ENCODE measurements at regions not wholly inside any gene's neighbourhood (a gene's known extent, or its start where the extent isn't known, plus 50 kb on each side); places are given as distances from the start of the nearest gene placed in this dataset.
"Not testable (repeated sequence)": the region's sequence is repeated elsewhere in the genome, so short reads cannot be mapped to it uniquely, and the experiment has no call there.

DNA sequence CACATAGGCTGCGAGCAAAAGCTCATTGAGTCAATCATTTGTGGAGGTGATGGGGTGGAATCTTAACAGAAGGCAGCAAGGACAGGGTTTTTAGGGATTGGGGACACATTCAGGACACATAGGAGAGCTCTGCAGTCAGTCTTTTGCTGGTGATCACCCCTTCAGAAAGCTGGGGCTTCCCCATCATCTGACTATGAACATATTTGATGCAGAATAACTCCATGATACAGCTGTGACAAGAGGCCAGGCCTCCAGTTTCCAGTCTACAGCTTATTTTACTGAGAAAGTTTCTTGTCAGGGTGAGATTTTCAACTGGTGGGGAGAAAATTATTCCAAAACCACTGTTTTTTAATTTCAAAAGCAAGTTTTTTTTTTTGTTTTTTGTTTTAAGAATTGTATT lies 134.2 kb downstream of the TMEM30B start:
- H3K36me3 Mint-ChIP-seq (ENCODE audit: low read depth) = no peaks in the 10 kb centered on the region
- intact Hi-C loops (cut with micrococcal nuclease) = no loop called here
- POLR2A ChIA-PET = no interaction called here
- ATAC-seq (no peak), DNase-seq (no peak)
- TF ChIP-seq, protein P1, sequence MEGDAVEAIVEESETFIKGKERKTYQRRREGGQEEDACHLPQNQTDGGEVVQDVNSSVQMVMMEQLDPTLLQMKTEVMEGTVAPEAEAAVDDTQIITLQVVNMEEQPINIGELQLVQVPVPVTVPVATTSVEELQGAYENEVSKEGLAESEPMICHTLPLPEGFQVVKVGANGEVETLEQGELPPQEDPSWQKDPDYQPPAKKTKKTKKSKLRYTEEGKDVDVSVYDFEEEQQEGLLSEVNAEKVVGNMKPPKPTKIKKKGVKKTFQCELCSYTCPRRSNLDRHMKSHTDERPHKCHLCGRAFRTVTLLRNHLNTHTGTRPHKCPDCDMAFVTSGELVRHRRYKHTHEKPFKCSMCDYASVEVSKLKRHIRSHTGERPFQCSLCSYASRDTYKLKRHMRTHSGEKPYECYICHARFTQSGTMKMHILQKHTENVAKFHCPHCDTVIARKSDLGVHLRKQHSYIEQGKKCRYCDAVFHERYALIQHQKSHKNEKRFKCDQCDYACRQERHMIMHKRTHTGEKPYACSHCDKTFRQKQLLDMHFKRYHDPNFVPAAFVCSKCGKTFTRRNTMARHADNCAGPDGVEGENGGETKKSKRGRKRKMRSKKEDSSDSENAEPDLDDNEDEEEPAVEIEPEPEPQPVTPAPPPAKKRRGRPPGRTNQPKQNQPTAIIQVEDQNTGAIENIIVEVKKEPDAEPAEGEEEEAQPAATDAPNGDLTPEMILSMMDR (IDR thresholded peaks at IDR 0.05) = no peak
- H3K27me3 Mint-ChIP-seq = peaks cover 5% of the 10 kb centered on the region
- H3K9me3 Mint-ChIP-seq = peaks cover 17% of the 10 kb centered on the region
- no peak overlapping the region for H3K27ac Mint-ChIP-seq
- no peak overlapping the region for H3K4me3 Mint-ChIP-seq
- CTCF ChIA-PET = no interaction called here
- no peaks in the 10 kb centered on the region for H3K4me1 Mint-ChIP-seq (ENCODE audit: low read depth)

DNA sequence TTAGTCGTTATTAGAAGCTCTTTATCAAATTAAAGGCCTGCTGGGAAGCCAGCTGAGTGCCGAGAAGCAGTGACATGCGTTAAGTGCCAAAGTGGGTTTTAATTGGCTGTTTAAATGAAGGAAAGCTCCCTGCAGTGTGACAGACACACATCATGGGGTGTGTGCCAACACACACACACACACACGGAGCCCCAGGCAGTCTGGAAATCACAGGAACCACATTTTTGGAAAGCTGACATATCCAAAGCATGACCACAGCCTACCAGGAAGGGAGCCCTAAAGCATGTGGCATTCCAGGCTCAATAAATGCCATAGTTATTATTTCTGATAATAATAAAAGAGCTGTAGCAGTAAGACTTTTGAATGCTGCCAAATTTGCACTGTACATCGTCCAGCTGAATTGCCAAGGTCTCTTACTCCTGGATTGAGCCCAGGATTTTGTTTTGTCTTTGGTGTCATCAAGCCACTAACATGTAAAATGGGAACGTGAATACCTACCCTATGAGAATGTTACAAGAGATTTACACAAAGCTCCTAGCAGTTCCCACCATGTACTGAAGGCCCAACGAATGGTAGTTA lies 135.1 kb downstream of the TMEM30B start:
- Mint-ChIP-seq H3K27me3 (peaks cover 2% of the 10 kb centered on the region), H3K36me3 (ENCODE audit: low read depth) (no peaks in the 10 kb centered on the region), H3K27ac (no peak overlapping the region), H3K4me1 (ENCODE audit: low read depth) (no peaks in the 10 kb centered on the region), H3K4me3 (no peak overlapping the region), H3K9me3 (peaks cover 17% of the 10 kb centered on the region)
- intact Hi-C loops (cut with micrococcal nuclease) = no loop called here
- CTCF ChIA-PET = no interaction called here
- DNase-seq (no peak), ATAC-seq (no peak)
- POLR2A ChIA-PET = no interaction called here
- TF ChIP-seq, protein P1 (IDR thresholded peaks at IDR 0.05) = no peak

DNA sequence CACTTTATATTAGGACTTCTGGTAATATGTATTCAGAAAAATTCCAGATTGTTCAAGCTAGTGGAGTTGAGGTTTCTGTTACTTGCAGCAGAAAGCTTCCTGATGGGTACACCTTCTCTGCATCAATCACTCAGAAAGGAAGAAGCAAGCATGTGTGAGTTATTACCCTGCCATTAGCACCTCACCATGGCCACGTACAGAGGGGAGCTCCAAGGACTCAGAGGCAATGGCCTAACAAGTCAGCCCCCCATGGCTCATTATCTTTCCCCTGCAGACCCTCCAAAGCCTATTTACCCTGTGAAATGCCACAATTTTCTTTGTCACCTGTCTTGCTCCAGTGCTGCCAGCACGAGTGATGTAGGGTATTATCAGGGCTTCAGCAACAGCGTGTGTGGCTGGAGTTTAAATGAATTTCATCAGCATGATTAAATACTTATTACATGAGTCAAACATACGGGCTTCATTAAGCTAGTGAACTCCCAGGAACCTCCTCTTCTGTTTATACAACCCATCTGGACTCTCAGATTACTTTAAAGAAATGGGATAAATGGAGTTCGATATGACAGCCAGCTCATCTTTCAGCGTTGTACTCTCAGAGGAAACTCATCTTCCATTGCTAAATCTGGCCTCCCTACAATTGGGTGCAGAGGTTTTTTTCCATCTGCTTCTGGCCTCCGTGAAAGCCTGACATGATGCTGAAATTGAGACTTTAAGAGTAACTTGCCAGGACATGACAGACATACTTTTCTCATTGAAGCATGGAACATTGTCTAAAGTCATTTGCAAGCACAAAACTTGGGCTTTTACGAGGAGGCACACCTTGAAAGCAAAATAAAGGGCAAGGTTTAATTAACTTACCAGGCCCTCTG lies 135.9 kb downstream of the TMEM30B start:
- CTCF ChIA-PET = no interaction called here
- TF ChIP-seq, protein P1 (IDR thresholded peaks at IDR 0.05) = no peak
- intact Hi-C loops (cut with micrococcal nuclease) = no loop called here
- ATAC-seq (no peak), DNase-seq (no peak)
- peaks cover 2% of the 10 kb centered on the region for H3K27me3 Mint-ChIP-seq
- POLR2A ChIA-PET = no interaction called here
- no peak overlapping the region for H3K27ac Mint-ChIP-seq
- peaks cover 17% of the 10 kb centered on the region for H3K9me3 Mint-ChIP-seq
- no peaks in the 10 kb centered on the region for H3K4me1 Mint-ChIP-seq (ENCODE audit: low read depth)
- H3K36me3 Mint-ChIP-seq (ENCODE audit: low read depth) = no peaks in the 10 kb centered on the region
- H3K4me3 Mint-ChIP-seq = no peak overlapping the region

DNA sequence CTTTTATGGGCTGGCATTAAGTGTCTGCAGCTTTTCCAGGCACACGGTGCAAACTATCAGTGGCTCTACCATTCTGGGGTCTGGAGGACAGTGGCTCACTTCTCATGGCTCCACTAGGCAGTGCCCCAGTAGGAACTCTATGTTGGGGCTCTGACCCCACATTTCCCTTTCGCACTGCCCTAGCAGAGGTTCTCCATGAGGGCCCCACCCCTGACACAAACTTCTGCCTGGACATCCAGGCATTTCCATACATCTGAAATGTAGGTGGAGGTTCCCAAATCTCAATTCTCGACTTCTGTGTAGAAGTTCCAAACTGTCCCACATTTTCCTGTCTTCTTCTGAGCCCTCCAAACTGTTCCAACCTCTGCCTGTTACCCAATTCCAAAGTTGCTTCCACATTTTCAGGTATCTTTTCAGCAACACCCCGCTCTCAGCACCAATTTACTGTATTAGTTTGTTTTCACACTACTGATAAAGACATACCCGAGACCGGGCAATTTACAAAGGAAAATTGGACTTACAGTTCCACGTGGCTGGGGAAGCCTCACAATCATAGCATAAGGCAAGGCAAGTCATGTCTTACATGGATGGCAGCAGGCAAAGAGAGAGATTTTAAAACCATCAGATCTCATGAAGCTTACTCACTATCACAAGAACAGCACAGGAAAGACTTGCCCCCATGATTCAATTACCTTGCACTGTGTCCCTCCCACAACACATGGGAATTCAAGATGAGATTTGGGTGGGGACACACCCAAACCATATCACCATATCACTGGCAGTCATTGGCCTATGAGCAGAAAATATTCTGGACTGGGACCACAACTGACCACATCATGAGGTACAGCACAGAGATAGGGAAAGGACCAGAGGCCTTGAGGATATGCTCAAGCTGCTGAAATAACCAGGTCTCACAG lies 136.8 kb downstream of the TMEM30B start:
- H3K27me3 Mint-ChIP-seq; ATAC-seq; H3K4me1 Mint-ChIP-seq (ENCODE audit: low read depth); H3K36me3 Mint-ChIP-seq (ENCODE audit: low read depth); POLR2A ChIA-PET; H3K4me3 Mint-ChIP-seq; DNase-seq; intact Hi-C loops (cut with micrococcal nuclease); CTCF ChIA-PET; H3K27ac Mint-ChIP-seq: not testable (repeated sequence)
- peaks cover 17% of the 10 kb centered on the region for H3K9me3 Mint-ChIP-seq

DNA sequence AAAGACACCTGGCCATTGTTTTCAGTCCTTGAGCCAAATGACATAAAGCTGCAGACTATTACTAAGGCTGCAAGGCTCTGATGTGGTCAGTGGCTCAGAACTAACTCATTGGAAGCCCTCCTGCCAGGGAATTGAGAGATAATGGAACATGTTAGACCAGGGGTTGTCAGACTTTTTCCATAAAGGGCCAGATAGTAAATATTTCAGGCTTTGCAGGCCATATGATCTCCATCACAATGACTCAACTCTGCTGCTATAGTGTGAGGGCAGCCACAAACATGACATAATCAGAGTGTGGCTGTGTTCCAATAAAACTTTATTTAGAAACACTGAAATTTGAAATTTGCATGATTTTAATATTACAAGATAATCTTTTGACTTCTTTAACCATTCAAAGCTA lies 140.3 kb downstream of the TMEM30B start:
- intact Hi-C loops (cut with micrococcal nuclease) = no loop called here
- Mint-ChIP-seq H3K27ac (no peak overlapping the region), H3K4me3 (no peak overlapping the region), H3K4me1 (ENCODE audit: low read depth) (no peaks in the 10 kb centered on the region), H3K36me3 (ENCODE audit: low read depth) (no peaks in the 10 kb centered on the region), H3K27me3 (peaks cover 5% of the 10 kb centered on the region), H3K9me3 (peaks cover 29% of the 10 kb centered on the region)
- TF ChIP-seq, protein P1 (IDR thresholded peaks at IDR 0.05) = no peak
- DNase-seq = no peak
- ChIA-PET CTCF (no interaction called here), POLR2A (no interaction called here)
- no peak for ATAC-seq

All from activated CD8-positive, alpha-beta T cell treated with anti-CD3 and anti-CD28 coated beads for 36 hours (primary cell).